ENCODE measurements at regions not wholly inside any gene's neighbourhood (a gene's known extent, or its start where the extent isn't known, plus 50 kb on each side); places are given as distances from the start of the nearest gene placed in this dataset.

- no peak for TF ChIP-seq RAD21 (IDR thresholded peaks at IDR 0.05; ENCODE audit: low read depth)
- TF ChIP-seq TEAD4 (IDR thresholded peaks at IDR 0.05): no peak
- TF ChIP-seq REST (IDR thresholded peaks at IDR 0.05; ENCODE audit: low read depth): no peak
- TF ChIP-seq MAX (IDR thresholded peaks at IDR 0.05): no peak
- no peak for TF ChIP-seq NFIC (IDR thresholded peaks at IDR 0.05)
- TF ChIP-seq USF1 (IDR thresholded peaks at IDR 0.05): no peak
- TF ChIP-seq CEBPB (IDR thresholded peaks at IDR 0.05): no peak
- no peak for TF ChIP-seq TAF1 (IDR thresholded peaks at IDR 0.05; ENCODE audit: low read depth)
- TF ChIP-seq EP300 (IDR thresholded peaks at IDR 0.05; ENCODE audit: borderline replicate concordance): no peak
- no peak for TF ChIP-seq TCF12 (IDR thresholded peaks at IDR 0.05; ENCODE audit: low read depth)
- no peak for TF ChIP-seq FOXM1 (IDR thresholded peaks at IDR 0.05; ENCODE audit: borderline replicate concordance, low read depth)
Measured at GRCh38 chr13:64234255-64234654, 2818.6 kb upstream of the PCDH20 start.
